ENCODE measurements at regions not wholly inside any gene's neighbourhood (a gene's known extent, or its start where the extent isn't known, plus 50 kb on each side); places are given as distances from the start of the nearest gene placed in this dataset.

- 54 to 60% methylated on average over 3 of the region's 3 CpGs for WGBS, 2 donors
- H3K9me3 ChIP-seq: peaks cover 0 to 23% (median 0%) of the 10 kb centered on the region in 11 donors
- no peak for TF ChIP-seq CTCF (IDR thresholded peaks at IDR 0.05)
These were observed 167.5 kb upstream of the USP38 start for GRCh38 chr4:143017210-143017609.

GRCh38 chr4:143019351-143019750 is 165.4 kb upstream of the USP38 start:
- Histone ChIP-seq H3K27me3 (no peaks in the 10 kb centered on the region), H3K4me1 (peaks cover 0 to 3% (median 0%) of the 10 kb centered on the region in 9 donors), H3K9me3 (peaks cover 0 to 23% (median 0%) of the 10 kb centered on the region in 11 donors), H3K36me3 (no peaks in the 10 kb centered on the region), H3K4me3 (no peak overlapping the region), H3K27ac (no peak overlapping the region)
- no peak for DNase-seq
- TF ChIP-seq CTCF (IDR thresholded peaks at IDR 0.05): no peak
- intact Hi-C loops (cut with DNase I): no loop called here
- ATAC-seq: no peak
- 87 to 91% methylated on average over 4 of the region's 4 CpGs for WGBS, 2 donors

More at GRCh38 chr4:143017210-143017609, 167.5 kb upstream of the USP38 start:
- Histone ChIP-seq H3K27ac (no peak overlapping the region), H3K27me3 (no peaks in the 10 kb centered on the region), H3K4me3 (no peak overlapping the region), H3K36me3 (no peaks in the 10 kb centered on the region), H3K4me1 (peaks cover 0 to 3% (median 0%) of the 10 kb centered on the region in 9 donors)
- DNase-seq: no peak
- intact Hi-C loops (cut with DNase I): no loop called here
- no peak for ATAC-seq

- Histone ChIP-seq H3K4me1 (peaks cover 0 to 8% (median 0%) of the 10 kb centered on the region in 9 donors), H3K9me3 (peaks cover 0 to 13% (median 0%) of the 10 kb centered on the region in 11 donors), H3K36me3 (no peaks in the 10 kb centered on the region), H3K27ac (no peak overlapping the region), H3K27me3 (no peaks in the 10 kb centered on the region), H3K4me3 (no peak overlapping the region)
- DNase-seq: no peak
- intact Hi-C loops (cut with DNase I): loop anchor here in 4 of 10 donors (10.0 kb wide), 1 partner anchor 137 kb away; no protein-coding TSS in a partner anchor
- ATAC-seq: peak in 1 of 8 donors; percentile 52
- TF ChIP-seq CTCF (IDR thresholded peaks at IDR 0.05): no peak
These were observed 163.3 kb upstream of the USP38 start for GRCh38 chr4:143021384-143021783.

- ATAC-seq (no peak), DNase-seq (no peak)
- H3K27me3 ChIP-seq: no peaks in the 10 kb centered on the region
- intact Hi-C loops (cut with DNase I): loop anchor here in 4 of 10 donors (10.0 kb wide), 1 partner anchor 139 kb away; no protein-coding TSS in a partner anchor
- peaks cover 0 to 8% (median 0%) of the 10 kb centered on the region in 11 donors for H3K9me3 ChIP-seq
- TF ChIP-seq CTCF (IDR thresholded peaks at IDR 0.05): no peak
- H3K27ac ChIP-seq: no peak overlapping the region
- H3K4me1 ChIP-seq: peaks cover 0 to 8% (median 0%) of the 10 kb centered on the region in 9 donors
- H3K4me3 ChIP-seq: no peak overlapping the region
- no peaks in the 10 kb centered on the region for H3K36me3 ChIP-seq
These were observed 161.3 kb upstream of the USP38 start for GRCh38 chr4:143023239-143023918.
